ENCODE measurements at regions not wholly inside any gene's neighbourhood (a gene's known extent, or its start where the extent isn't known, plus 50 kb on each side); places are given as distances from the start of the nearest gene placed in this dataset.
"Not testable (repeated sequence)": the region's sequence is repeated elsewhere in the genome, so short reads cannot be mapped to it uniquely, and the experiment has no call there.

DNA sequence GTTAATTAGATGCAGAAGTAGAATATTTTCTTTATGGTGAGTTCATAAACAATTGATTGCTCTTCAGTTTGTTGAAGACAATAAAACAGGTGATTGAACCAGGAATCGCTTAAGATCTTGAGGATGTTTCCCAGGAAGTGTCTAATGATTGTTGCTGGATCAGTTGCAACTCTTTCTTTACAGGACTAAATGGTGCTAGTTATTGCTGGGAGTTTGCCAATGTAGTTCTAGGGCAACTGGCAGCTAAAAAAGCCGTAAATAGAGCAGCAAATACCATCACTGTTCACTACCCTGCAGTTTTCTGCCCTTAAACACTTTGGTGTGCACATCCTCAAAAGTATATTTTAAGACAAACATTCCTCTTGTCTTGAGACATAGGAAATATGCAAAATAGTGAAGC is 119.2 kb upstream of the ANK3 start:
- DNase-seq: no peak

DNA sequence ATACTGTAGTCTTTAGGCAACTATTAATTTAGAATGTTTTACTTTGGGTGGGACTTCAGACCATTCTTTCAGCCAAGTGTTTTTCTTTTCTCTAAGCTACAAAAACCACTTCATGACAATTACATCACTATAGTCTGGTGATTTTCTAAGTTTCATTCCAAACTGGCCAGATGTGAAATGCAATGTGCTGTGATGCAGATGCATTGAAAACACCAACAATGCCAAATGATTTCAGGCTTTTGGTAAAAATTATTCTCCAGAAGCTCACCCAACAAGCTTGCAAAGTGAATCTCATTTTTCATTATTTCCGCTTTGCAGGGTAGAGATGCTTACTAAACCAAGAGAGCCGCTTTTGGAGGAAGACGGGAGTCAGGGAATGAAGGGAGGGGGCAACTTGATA is 118.4 kb upstream of the ANK3 start:
- DNase-seq: no peak

DNA sequence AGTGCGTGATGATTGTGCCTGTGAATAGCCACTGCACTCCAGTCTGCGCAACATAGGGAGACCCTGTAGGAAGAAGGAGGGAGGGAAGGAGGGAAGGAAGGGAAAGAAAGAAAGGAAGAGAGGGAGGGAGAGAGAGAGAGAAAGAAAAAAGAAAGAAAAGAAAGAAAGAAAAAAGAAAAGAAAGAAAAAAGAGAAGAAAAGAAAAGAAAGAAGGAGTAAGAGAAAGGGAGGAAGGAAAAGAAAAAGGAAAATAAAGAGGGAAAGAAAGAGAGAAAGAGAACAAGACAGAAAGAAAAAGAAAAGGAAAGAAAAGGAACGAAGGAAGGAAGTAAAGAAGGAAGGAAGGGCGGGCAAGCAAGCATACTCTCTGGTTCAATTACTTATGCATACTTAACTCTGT is 112.9 kb upstream of the ANK3 start:
- DNase-seq: no peak

DNA sequence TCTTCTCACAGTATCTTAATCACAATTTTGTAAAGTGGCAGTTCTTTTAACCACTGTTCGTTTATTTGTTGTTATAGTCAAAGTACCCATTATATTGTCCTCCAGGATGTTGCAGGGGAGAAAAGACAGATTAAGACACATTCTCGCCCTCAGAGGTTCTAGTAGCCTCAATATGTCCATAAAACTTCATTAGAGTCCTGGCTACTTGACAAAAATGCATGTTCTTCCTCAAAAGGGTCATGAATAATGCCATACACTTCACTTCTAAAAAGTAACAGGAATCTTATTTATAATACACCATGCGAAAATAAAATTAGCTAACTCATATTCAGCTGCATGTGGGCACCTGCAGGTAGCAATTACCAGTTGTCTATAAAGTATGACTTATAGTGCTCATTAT is 109.3 kb upstream of the ANK3 start:
- DNase-seq: no peak

DNA sequence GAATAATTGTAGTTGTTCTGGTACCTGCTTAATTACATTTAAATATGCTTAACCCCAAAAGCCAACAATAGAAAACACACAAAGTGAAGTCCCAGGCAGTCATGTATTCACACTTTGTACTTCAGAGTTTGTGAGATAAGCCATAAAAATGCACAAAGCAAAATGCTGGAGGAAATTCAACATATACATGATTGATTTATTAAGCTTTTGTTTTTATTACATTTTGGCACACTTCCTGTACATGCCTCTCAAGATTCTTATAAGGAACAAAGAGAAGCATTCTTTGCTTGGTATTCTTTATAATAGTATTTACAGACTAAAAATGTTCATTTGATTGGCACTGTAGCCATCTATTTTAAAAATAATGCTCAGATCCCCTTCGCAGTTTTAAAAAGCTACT is 107.7 kb upstream of the ANK3 start:
- DNase-seq: no peak

DNA sequence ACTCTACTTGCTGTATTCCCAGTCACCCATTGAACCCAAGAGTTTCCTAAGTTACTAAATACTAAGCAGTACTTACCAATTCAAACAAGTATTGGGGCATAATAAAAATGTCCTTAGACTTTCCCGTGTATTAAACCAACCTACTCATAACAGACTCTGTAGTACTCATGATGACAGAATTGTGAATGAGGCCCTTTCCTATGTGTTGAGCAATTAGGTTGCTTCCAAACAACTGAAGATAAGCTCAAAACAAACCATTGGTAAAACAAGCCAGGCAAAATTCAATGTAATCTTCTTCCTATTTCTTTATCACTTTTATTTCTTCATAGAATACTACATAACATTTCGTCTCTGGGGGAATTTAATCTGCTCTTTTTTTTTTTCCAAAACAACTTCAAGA is 106.5 kb upstream of the ANK3 start:
- DNase-seq: no peak

DNA sequence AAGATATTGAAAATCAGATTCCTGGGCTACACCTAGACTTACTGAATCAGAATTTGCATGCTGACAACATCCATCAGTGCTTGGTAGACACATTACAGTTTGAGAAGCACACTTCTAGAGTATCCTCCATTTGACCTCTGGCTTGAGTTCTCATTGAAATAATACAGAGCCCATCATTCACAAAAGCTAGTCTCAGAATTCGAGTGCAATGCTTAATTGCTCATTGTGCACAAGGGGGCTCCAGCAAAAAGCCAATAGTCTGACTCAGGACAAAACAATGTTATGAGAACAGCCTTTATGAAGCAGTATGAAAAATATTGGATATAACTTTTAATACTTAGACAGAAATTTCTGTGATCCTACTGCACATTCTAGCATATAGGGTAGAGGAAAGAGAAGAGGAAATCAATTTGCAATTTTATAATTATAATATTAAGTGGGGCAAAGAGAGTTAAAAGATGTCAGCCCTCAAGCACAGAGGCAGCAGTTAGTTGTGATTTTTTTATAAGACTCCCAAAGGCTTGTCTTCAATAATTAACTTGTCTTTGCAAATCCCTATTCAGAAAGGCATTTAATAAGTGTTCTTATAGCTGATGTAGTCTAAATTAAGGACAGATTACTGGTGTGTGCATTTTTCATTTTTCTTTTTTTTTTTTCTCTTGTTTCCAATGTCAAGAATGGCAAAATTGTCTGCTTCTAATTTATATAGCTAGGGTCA is 105.8 kb upstream of the ANK3 start:
- no peak for DNase-seq

DNA sequence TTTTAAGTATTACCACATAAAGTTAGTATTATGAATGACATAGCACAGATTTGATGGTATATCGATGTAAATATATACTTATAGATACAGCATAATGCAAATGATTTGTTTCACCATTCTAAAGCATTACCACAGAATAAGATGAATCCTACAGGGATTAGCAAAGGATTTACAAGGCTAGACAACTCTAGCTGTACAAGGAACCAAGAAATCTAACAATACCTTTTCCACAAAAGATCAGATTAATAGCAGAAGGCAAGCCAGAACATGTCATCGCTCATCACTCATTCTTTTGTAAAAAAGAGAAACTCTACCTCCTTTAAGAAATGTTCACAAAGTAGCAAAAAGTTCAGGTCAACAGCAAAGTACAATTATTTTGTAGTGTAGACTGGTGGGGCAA is 105.1 kb upstream of the ANK3 start:
- no peak for DNase-seq

DNA sequence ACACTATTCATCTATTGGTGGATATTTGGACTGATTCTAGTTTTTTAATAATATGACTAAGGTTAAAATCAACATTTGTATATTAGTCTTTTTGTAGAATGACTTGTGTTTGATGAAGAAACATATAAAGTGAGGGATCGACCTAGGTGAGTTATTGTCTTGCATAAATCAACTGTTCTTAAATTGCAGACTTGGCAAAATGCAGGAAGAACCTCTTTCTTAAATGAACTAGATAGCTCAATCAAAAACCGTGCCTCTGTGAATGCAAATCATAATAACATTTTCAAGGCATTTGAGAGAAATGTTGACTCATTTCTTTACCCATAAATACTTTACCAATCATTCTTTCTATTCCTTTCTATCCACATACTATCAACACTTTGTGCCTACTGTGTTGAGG is 101.5 kb upstream of the ANK3 start:
- no peak for DNase-seq

DNA sequence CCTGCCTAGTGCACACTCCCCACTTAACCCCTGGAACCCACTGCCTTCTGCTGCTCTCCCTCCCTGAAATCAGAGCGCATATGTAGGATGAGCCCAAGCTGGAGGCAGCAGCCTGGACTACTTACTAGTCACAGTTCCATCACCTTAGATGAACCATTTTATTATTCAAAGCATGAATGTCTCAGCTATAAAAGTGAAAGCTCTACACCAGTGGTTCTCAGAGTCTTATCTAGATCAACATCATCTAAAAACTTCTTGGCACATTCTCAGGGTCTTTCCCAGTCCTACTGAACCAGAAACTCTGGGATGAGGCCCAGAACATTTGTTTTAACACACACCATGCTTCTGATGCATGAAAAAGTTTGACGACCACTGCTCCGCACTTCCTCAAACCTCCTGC is 100.3 kb upstream of the ANK3 start:
- DNase-seq: no peak

DNA sequence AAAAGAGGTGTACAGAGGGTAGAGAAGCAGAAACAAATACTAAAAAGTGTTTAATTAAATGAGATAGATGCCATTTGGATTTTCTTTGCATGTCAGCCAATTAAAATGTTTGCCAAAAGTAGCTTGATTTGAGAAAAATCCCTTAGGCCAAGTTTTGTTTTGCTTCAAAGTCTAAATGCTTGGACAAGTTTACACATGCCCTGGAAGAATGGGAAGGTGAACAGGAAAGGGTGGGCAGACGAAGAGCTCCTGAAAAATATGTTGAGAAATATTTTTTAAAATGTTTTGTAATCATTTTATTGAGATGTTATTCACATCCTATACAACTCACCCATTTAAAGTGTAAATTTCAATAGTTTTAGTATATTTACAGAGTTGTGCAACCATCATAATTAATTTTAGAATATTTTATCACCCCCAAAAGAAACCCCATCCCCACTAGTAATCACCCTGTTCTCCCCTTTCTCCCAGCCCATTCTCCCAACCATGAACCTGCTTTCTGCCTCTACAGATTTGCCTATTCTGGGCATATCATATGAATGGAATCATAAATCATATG is 98.5 kb upstream of the ANK3 start:
- DNase-seq: no peak

DNA sequence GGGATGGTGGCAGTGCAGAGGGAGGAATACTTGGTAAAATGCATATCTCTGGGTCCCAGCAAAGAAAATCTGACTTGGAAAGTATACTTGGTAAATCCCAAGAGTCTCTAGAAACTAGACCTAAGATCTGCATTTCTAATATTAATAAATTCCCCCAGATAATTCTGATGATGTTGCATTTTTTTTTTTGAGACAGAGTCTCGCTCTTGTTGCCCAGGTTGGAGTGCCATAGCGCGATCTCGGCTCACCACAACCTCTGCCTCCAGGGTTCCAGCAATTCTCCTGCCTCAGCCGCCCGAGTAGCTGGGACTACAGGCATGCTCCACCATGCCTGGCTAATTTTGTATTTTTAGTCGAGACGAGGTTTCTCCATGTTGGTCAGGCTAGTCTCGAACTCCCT is 97.9 kb upstream of the ANK3 start:
- DNase-seq: no peak

DNA sequence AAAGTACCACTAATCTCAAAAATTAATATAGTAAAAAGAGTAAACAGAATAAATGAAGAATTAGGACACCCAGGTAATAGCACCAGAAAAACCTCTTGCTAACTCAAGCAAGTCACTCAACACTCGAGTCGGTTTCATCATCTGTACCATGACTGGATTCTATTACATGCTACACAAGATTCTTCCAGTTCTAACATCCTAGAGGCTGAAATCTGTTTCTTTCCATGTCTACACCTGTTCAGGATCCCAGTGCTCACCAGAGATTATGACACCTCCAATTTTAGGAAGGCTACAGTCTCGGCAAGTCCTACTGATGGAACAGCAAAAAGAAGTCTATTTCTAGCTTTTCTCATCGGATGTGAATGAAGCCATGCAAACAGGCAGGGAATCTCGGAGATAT is 95.3 kb upstream of the ANK3 start:
- no peak for DNase-seq

DNA sequence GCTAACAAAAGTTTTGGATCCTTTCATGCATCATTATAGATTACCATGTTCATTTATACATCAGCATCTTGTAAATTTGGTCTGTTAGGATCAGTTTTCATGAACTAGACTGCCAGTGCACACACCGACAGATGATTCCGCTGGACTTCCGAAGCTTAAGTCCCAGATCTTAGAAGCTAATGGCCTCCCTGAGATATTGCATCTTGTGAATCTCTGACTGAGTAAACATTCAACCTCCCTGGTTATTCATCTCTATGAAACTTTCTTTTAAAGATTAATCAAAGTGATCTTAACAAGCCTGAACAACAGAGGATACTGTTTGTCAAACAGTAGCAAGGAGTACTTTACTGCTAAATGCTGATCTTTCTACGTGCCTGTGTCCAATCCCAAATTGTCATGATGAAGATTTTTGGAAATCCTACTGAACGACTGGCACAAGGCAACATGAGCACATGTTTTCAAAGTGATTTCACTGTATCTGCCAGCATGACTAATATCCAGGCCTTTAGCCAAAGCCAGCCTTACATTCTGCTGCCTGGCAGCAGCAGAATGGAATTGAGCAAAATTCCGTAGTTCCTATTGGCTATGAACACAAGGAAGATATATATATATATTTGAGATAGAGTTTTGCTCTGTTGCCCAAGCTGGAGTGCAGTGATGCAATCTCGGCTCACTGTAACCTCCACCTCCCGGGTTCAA is 91.3 kb upstream of the ANK3 start:
- no peak for DNase-seq

DNA sequence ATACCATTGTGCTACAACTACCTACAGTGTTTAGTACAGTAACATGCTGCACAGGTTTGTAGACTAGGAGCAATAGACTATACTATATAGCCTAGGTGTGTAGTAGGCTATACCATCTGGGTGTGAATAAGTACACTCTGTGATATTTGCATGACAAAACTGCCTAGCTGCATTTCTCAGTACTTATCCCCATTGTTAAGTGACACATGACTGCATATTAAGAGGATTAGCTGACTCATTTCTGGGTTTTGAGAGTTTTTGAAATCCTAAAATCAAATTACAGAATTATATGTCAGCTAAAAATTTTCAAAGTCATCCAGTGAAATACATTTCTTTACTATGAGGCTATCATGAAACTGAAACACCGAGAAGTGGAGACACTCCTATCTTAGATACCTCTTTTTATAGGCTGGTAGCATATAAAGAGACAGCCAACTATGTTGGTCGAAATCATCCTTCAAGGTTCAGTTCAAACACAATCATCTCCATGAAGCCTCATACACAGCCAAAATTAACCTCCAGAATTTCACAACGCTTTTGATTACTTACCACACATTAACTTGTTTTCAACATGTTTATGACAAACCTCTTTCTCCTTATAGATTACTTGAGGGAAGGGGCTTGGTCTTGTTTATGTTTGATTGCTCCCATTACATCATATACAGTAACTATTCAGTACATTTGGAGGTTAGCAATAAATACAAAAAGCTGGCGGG is 89.8 kb upstream of the ANK3 start:
- no peak for DNase-seq

DNA sequence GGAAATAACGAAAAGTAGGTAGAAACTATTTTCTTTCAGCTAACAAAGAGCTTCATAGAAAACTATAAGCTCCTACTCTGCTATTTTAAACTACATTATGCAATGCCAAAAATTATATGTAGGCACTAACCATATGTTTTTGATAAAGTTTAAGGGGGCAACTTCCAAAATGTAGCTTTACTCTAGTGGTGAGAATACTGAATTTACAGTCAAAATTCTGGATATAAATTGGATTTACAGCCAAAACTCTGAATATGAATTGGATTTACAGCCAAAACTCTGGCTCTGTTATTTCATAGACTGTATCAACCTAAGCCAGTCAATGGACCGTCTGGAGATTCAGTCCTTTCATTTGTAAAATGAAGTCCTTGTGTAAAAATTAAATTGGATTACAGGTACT is 86.8 kb upstream of the ANK3 start:
- DNase-seq: no peak

DNA sequence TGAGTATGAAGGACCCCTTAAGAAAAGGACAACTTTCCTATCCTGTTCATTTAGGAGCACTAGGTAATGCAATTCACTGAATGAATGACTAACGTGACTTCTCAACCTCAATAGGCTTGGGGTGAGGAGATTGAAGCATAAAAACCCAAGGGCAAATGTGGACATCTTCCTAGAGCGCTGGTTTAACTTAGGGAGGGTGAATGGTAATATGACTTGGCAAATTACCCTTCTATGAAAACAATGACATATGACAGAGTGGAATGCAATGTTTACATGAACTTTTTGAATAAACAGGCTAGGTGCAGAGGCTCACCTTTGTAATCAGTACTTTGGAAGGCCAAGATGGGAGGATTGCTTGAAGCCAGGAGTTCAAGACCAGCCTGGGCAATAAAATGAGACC is 83.9 kb upstream of the ANK3 start:
- no peak for DNase-seq

DNA sequence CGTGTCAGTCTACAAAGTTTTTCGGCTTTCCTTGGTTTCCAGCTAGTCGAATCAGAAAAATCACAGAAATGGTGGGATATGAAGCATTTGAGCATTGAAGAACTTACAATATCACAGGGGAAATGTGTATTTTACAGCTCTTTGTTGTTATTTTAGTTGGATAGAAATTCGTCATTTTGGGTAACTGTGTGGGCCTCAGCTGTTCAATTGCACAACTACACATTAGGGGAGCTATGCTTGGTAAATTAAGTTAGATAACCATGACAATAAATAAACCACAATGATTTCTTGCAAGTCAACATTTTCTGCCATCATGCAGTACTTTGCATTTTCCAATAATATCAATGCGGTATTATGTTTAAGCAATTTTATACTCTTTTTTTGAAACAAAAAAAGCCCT is 80.4 kb upstream of the ANK3 start:
- DNase-seq: no peak

DNA sequence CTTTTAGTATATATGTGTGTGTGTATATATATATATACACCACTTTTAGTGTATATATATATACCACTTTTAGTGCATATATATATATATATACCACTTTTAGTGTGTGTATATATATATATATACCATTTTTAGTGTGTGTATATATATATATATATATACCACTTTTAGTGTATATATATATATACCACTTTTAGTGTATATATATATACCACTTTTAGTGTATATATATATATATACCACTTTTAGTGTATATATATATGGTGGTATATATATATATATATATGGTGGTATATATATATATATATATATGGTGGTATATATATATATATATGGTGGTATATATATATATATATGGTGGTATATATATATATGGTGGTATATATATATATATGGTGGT is 79.5 kb upstream of the ANK3 start:
- not testable (repeated sequence) for DNase-seq

DNA sequence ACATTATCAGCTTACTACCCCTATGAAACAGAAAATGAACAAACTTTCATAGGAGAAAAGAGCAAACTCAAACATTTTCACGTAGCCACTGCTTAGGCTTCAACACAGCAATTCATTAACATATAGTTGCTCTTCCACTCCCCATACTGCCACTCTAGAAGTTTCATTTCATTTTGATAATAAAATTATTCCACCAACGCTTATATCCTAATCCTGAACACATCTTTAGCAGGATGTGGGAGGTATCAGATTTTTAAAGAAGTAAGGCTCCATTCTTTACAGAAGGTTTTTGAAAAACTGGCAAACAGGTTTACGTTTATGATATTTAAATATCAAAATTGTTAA is 77.5 kb upstream of the ANK3 start:
- no peak for DNase-seq

DNA sequence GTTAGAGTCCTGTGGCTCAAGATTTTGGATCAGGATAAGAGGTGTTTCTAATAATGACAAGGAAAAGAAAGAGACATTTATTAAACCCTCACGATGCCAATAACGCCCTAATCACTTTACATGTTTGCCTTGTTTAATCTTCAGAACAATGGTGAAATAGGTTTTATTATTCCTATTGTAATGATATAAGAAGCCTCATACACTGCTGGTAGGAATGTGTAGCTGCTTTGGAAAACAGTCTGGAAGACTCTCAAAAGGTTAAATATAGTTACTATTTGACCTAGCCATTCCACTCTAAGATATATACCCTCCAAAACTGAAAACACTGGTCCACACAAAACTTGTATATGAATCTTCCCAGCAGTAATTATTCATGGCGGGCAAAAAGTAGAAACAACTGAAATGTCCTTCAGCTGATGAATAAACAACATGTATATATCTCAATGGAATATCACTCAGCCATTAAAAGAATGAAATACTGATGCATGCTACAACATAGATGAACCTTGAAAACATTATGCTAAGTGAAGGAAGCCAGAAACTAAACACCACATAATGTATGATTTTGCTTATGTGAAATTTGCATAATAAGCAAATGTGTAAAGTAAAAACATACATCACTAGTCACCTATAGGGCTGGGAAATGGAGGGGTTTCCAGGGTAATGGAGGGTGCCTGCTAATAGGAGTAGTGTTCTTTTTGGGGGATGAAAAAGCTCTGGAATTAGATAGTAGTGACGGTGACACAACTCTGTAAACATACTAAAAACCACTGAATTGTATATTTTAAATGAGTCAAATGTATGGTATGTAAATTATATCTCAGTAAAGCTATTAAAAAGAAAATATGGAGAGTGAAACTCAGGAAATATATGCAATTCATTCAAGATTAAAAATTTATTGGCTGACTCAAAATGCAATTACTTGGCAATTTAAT is 76.9 kb upstream of the ANK3 start:
- no peak for DNase-seq

DNA sequence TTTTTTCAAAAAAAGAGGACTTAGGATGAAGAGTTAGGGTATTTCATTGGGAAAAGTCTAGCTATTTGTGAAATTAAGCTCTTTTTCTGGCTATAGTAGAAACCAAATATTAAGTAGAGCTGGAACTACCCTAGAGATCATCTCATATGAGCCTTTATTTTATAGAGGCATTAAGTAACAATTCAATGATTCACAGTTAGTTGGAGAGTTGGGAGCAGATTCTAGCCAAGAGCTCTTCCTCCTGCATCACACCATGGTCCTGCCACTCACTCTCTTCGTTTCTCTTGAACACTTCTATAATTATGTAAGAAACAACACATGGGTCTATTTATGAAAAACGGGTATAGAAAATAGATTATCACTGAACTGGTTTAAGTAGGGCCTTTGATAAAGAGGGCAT is 76.1 kb upstream of the ANK3 start:
- no peak for DNase-seq

DNA sequence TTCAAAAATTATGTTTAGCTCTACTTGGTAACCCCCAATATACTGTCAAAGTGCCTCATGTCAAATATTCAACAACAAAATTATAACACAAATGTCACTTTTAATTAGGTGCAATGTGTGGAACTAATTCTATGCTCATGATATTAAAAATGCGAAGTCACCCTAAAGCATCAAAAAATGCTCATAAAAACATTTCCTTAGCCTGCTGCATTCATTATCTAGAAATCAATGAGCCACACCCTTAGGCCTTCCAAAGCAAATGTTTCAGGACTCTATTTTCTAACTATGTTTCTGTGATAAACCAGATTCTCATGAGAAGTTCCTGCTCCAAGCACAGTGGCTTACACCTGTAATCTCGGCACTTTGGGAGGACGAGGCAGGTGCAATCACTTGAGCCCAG is 75.0 kb upstream of the ANK3 start:
- DNase-seq: no peak
